ENCODE measurements at regions not wholly inside any gene's neighbourhood (a gene's known extent, or its start where the extent isn't known, plus 50 kb on each side); places are given as distances from the start of the nearest gene placed in this dataset.

DNA sequence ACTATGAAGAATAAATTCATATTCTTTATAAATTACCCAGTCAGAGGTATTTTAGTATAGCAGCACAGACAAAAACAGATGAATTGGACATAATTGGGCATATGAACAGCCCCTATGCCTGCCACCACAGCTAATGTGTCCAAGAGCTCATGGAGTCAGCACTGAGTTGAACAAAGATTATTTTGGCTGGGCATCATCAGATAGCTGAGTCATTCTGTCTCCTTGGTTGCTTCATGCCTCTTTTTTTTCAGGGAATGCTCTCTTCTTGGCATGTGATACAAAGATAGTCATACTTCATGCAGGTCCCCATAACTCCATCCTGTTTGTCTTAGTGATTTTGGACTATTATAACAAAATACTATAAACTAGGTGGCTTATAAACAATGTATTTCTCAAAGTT lies 275.6 kb downstream of the TENT5A start:
- Mint-ChIP-seq H3K27ac (no peak overlapping the region), H3K36me3 (no peaks in the 10 kb centered on the region), H3K4me1 (no peaks in the 10 kb centered on the region), H3K27me3 (no peaks in the 10 kb centered on the region), H3K4me3 (no peak overlapping the region), H3K9me3 (peaks cover 0 to 14% (median 1%) of the 10 kb centered on the region in 5 donors)
- H3K9me3 ChIP-seq (ENCODE audit: low read length) = no peaks in the 10 kb centered on the region
- DNase-seq = no peak
- no peak overlapping the region for H3K4me3 ChIP-seq (ENCODE audit: low read length)
- no peaks in the 10 kb centered on the region for H3K36me3 ChIP-seq (ENCODE audit: insufficient read depth, low read length)
- no peaks in the 10 kb centered on the region for H3K4me1 ChIP-seq (ENCODE audit: insufficient read depth, low read length)
- ChIA-PET CTCF (no interaction called here), POLR2A (no interaction called here)
- H3K27ac ChIP-seq (ENCODE audit: low read depth, low read length) = no peak overlapping the region
- no peaks in the 10 kb centered on the region for H3K27me3 ChIP-seq (ENCODE audit: insufficient read depth, low read length, poor library complexity, severe bottlenecking)

DNA sequence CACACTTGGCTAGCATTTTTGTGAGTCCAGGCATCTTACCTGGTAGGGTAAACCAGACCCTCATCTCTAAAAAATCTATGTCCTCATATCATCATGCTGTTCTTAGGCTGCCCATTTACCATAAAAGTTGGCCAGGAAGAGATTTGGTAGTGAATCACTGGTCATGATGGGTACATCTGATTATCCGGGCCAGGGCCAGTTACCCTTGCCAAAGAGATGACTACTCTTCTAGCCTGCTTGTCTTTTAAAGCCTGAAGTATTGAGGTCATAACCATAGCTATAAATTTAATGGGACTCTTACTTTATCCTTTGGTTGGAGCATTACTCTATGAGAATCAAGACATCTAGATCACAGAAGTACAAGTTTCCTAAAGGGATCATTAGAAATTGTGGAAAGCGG lies 276.8 kb downstream of the TENT5A start:
- H3K27ac ChIP-seq (ENCODE audit: low read depth, low read length) = no peak overlapping the region
- H3K9me3 ChIP-seq (ENCODE audit: low read length) = no peaks in the 10 kb centered on the region
- no peak overlapping the region for H3K27ac Mint-ChIP-seq
- no peak overlapping the region for H3K4me3 Mint-ChIP-seq
- peaks cover 0 to 14% (median 1%) of the 10 kb centered on the region in 5 donors for H3K9me3 Mint-ChIP-seq
- POLR2A ChIA-PET = no interaction called here
- no peaks in the 10 kb centered on the region for H3K4me1 ChIP-seq (ENCODE audit: insufficient read depth, low read length)
- no peaks in the 10 kb centered on the region for H3K36me3 ChIP-seq (ENCODE audit: insufficient read depth, low read length)
- no peaks in the 10 kb centered on the region for H3K27me3 ChIP-seq (ENCODE audit: insufficient read depth, low read length, poor library complexity, severe bottlenecking)
- H3K36me3 Mint-ChIP-seq = no peaks in the 10 kb centered on the region
- no peaks in the 10 kb centered on the region for H3K4me1 Mint-ChIP-seq
- CTCF ChIA-PET = no interaction called here
- no peak for DNase-seq
- H3K4me3 ChIP-seq (ENCODE audit: low read length) = no peak overlapping the region
- H3K27me3 Mint-ChIP-seq = no peaks in the 10 kb centered on the region

GRCh38 chr6:81465859-81466258 lies 286.6 kb downstream of the TENT5A start:
- no peak overlapping the region for H3K27ac Mint-ChIP-seq
- no peaks in the 10 kb centered on the region for H3K4me1 Mint-ChIP-seq
- no peaks in the 10 kb centered on the region for H3K27me3 ChIP-seq (ENCODE audit: insufficient read depth, low read length, poor library complexity, severe bottlenecking)
- H3K27me3 Mint-ChIP-seq = no peaks in the 10 kb centered on the region
- ChIA-PET POLR2A (no interaction called here), CTCF (no interaction called here)
- no peaks in the 10 kb centered on the region for H3K4me1 ChIP-seq (ENCODE audit: insufficient read depth, low read length)
- DNase-seq = no peak
- H3K4me3 Mint-ChIP-seq = no peak overlapping the region
- H3K9me3 ChIP-seq (ENCODE audit: low read length) = no peaks in the 10 kb centered on the region
- H3K9me3 Mint-ChIP-seq = peaks cover 0 to 9% (median 3%) of the 10 kb centered on the region in 5 donors
- no peaks in the 10 kb centered on the region for H3K36me3 Mint-ChIP-seq
- H3K4me3 ChIP-seq (ENCODE audit: low read length) = no peak overlapping the region
- H3K36me3 ChIP-seq (ENCODE audit: insufficient read depth, low read length) = no peaks in the 10 kb centered on the region
- H3K27ac ChIP-seq (ENCODE audit: low read depth, low read length) = no peak overlapping the region

GRCh38 chr6:81456416-81456815 lies 296.1 kb downstream of the TENT5A start:
- Histone ChIP-seq H3K4me1 (ENCODE audit: insufficient read depth, low read length) (no peaks in the 10 kb centered on the region), H3K36me3 (ENCODE audit: insufficient read depth, low read length) (no peaks in the 10 kb centered on the region), H3K27ac (ENCODE audit: low read depth, low read length) (no peak overlapping the region), H3K27me3 (ENCODE audit: insufficient read depth, low read length, poor library complexity, severe bottlenecking) (no peaks in the 10 kb centered on the region), H3K9me3 (ENCODE audit: low read length) (no peaks in the 10 kb centered on the region), H3K4me3 (ENCODE audit: low read length) (no peak overlapping the region)
- POLR2A ChIA-PET = no interaction called here
- CTCF ChIA-PET = no interaction called here
- H3K27me3 Mint-ChIP-seq = no peaks in the 10 kb centered on the region
- H3K9me3 Mint-ChIP-seq = peaks cover under 1 to 7% (median 4%) of the 10 kb centered on the region in 5 donors
- no peak overlapping the region for H3K4me3 Mint-ChIP-seq
- DNase-seq = no peak
- H3K36me3 Mint-ChIP-seq = no peaks in the 10 kb centered on the region
- no peak overlapping the region for H3K27ac Mint-ChIP-seq
- no peaks in the 10 kb centered on the region for H3K4me1 Mint-ChIP-seq

DNA sequence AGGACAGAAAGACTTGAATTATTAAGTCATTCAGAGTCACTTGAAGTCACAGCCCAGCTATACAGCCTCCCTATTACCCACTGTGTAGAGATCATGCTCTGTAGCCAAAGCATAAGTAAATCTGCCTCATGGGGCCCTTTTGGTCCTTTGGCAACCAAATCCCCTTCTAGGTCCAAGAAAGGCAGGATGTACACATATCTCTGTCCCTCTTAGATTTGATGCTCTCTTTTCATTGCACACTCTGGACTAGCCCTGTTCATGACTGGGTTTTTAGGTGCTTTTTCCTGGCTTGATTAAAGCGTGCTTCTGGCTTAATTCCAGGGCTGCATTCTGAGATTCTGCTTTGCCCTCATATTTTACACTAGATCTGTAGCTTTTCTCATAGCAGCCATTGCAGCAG lies 296.8 kb downstream of the TENT5A start:
- H3K4me1 Mint-ChIP-seq = no peaks in the 10 kb centered on the region
- H3K36me3 ChIP-seq (ENCODE audit: insufficient read depth, low read length) = no peaks in the 10 kb centered on the region
- no peak overlapping the region for H3K4me3 Mint-ChIP-seq
- ChIA-PET POLR2A (no interaction called here), CTCF (no interaction called here)
- DNase-seq = no peak
- H3K27ac ChIP-seq (ENCODE audit: low read depth, low read length) = no peak overlapping the region
- H3K9me3 Mint-ChIP-seq = peaks cover 0 to 7% (median 4%) of the 10 kb centered on the region in 5 donors
- no peaks in the 10 kb centered on the region for H3K27me3 ChIP-seq (ENCODE audit: insufficient read depth, low read length, poor library complexity, severe bottlenecking)
- H3K4me3 ChIP-seq (ENCODE audit: low read length) = no peak overlapping the region
- H3K27me3 Mint-ChIP-seq = no peaks in the 10 kb centered on the region
- H3K27ac Mint-ChIP-seq = no peak overlapping the region
- no peaks in the 10 kb centered on the region for H3K9me3 ChIP-seq (ENCODE audit: low read length)
- no peaks in the 10 kb centered on the region for H3K4me1 ChIP-seq (ENCODE audit: insufficient read depth, low read length)
- no peaks in the 10 kb centered on the region for H3K36me3 Mint-ChIP-seq

DNA sequence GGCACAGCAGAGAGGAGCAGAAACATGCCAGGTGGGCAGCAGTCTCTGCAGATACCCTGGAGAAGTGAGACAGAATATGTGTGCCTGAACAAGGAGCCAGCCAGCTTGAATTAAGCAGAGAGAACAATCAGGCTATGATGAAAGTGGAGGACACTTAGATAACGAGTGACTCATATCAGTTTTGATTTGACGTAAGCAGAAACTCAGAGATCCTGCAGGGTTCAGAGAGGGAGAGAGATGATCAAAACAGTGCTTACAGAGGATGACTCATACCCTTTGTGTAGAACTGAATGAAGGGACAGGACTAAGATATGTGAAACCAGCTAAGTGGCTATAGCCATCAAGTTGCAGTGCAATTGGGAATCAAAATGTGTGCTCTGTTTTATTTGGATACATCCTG lies 300.7 kb downstream of the TENT5A start:
- Mint-ChIP-seq H3K4me1 (no peaks in the 10 kb centered on the region), H3K36me3 (no peaks in the 10 kb centered on the region), H3K4me3 (no peak overlapping the region), H3K27me3 (no peaks in the 10 kb centered on the region), H3K9me3 (peaks cover 0 to 2% (median 0%) of the 10 kb centered on the region in 5 donors), H3K27ac (no peak overlapping the region)
- Histone ChIP-seq H3K36me3 (ENCODE audit: insufficient read depth, low read length) (no peaks in the 10 kb centered on the region), H3K27ac (ENCODE audit: low read depth, low read length) (no peak overlapping the region), H3K9me3 (ENCODE audit: low read length) (no peaks in the 10 kb centered on the region), H3K4me3 (ENCODE audit: low read length) (no peak overlapping the region), H3K4me1 (ENCODE audit: insufficient read depth, low read length) (no peaks in the 10 kb centered on the region), H3K27me3 (ENCODE audit: insufficient read depth, low read length, poor library complexity, severe bottlenecking) (no peaks in the 10 kb centered on the region)
- no peak for DNase-seq
- POLR2A ChIA-PET = no interaction called here
- CTCF ChIA-PET = no interaction called here

GRCh38 chr6:81450180-81450579 lies 302.3 kb downstream of the TENT5A start:
- H3K27me3 Mint-ChIP-seq = no peaks in the 10 kb centered on the region
- no peaks in the 10 kb centered on the region for H3K36me3 Mint-ChIP-seq
- H3K4me3 Mint-ChIP-seq = no peak overlapping the region
- Histone ChIP-seq H3K27me3 (ENCODE audit: insufficient read depth, low read length, poor library complexity, severe bottlenecking) (no peaks in the 10 kb centered on the region), H3K4me1 (ENCODE audit: insufficient read depth, low read length) (no peaks in the 10 kb centered on the region), H3K4me3 (ENCODE audit: low read length) (no peak overlapping the region), H3K27ac (ENCODE audit: low read depth, low read length) (no peak overlapping the region), H3K36me3 (ENCODE audit: insufficient read depth, low read length) (no peaks in the 10 kb centered on the region), H3K9me3 (ENCODE audit: low read length) (no peaks in the 10 kb centered on the region)
- CTCF ChIA-PET = no interaction called here
- POLR2A ChIA-PET = no interaction called here
- H3K9me3 Mint-ChIP-seq = peaks cover 0 to 5% (median 0%) of the 10 kb centered on the region in 5 donors
- no peak overlapping the region for H3K27ac Mint-ChIP-seq
- no peaks in the 10 kb centered on the region for H3K4me1 Mint-ChIP-seq
- no peak for DNase-seq

DNA sequence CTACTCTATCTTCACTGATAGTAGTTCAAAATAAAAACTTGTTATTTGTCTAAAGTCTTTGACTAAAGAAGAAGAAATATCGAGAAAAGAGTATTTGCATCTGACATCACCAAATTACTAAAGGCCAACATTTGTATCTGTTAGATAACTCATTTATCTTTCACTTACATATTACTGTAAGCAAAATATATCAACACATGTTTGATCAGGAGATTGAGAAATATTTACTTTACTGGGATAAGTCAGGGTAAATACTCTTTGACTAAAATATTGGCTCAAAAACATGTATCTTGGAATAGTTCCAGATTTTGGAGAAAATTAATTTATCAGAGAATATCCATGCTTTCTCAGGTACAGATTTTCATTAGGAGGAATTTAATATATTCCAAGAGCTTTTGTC lies 306.0 kb downstream of the TENT5A start:
- Histone ChIP-seq H3K27ac (ENCODE audit: low read depth, low read length) (no peak overlapping the region), H3K36me3 (ENCODE audit: insufficient read depth, low read length) (no peaks in the 10 kb centered on the region), H3K4me1 (ENCODE audit: insufficient read depth, low read length) (no peaks in the 10 kb centered on the region), H3K9me3 (ENCODE audit: low read length) (no peaks in the 10 kb centered on the region), H3K27me3 (ENCODE audit: insufficient read depth, low read length, poor library complexity, severe bottlenecking) (no peaks in the 10 kb centered on the region), H3K4me3 (ENCODE audit: low read length) (no peak overlapping the region)
- no peaks in the 10 kb centered on the region for H3K27me3 Mint-ChIP-seq
- ChIA-PET POLR2A (no interaction called here), CTCF (no interaction called here)
- H3K4me1 Mint-ChIP-seq = no peaks in the 10 kb centered on the region
- DNase-seq = no peak
- H3K9me3 Mint-ChIP-seq = peaks cover 0 to 7% (median under 1%) of the 10 kb centered on the region in 5 donors
- no peaks in the 10 kb centered on the region for H3K36me3 Mint-ChIP-seq
- H3K27ac Mint-ChIP-seq = no peak overlapping the region
- H3K4me3 Mint-ChIP-seq = no peak overlapping the region

GRCh38 chr6:81439417-81439816 lies 313.1 kb downstream of the TENT5A start:
- no peaks in the 10 kb centered on the region for H3K9me3 ChIP-seq (ENCODE audit: low read length)
- ChIA-PET CTCF (no interaction called here), POLR2A (no interaction called here)
- Mint-ChIP-seq H3K4me1 (no peaks in the 10 kb centered on the region), H3K27me3 (no peaks in the 10 kb centered on the region), H3K9me3 (peaks cover 5 to 25% (median 11%) of the 10 kb centered on the region in 5 donors), H3K36me3 (no peaks in the 10 kb centered on the region), H3K4me3 (no peak overlapping the region), H3K27ac (no peak overlapping the region)
- H3K36me3 ChIP-seq (ENCODE audit: insufficient read depth, low read length) = no peaks in the 10 kb centered on the region
- no peak for DNase-seq
- H3K4me1 ChIP-seq (ENCODE audit: insufficient read depth, low read length) = no peaks in the 10 kb centered on the region
- H3K27me3 ChIP-seq (ENCODE audit: insufficient read depth, low read length, poor library complexity, severe bottlenecking) = no peaks in the 10 kb centered on the region
- H3K27ac ChIP-seq (ENCODE audit: low read depth, low read length) = no peak overlapping the region
- H3K4me3 ChIP-seq (ENCODE audit: low read length) = no peak overlapping the region

All from CD8-positive, alpha-beta memory T cell (primary cell).